K562 (cell line): ENCODE measurements at regions not wholly inside any gene's neighbourhood (a gene's known extent, or its start where the extent isn't known, plus 50 kb on each side); places are given as distances from the start of the nearest gene placed in this dataset.

ENCODE experiments used
- ATAC-seq: fragments of 200-7000 bp; cut with Tn5 transposase; 3 replicates; pipeline ENCODE4 v1.9.1; 2020; ENCODE audit warnings: moderate library complexity
- BruUV-seq: library from RNA; stranded (reverse); fragments of 400-500 nt; replicated peaks from 2 replicates; lab custom pipeline; 2021; lab: Mats Ljungman, UMichigan
- CTCF ChIA-PET: fragments of 300-600 bp; formaldehyde crosslinking; extraction: SDS; loops from one replicate; lab custom pipeline; 2021; ENCODE audit warnings: low intra/inter-chr PET ratio; lab: Yijun Ruan, JAX
- POLR2A ChIA-PET: fragments of 300-600, 350-650 bp; sonication (Branson Sonifier 250); formaldehyde crosslinking; extraction: SDS; loops from one replicate; lab custom pipeline; 2021; ENCODE audit warnings: antibody characterized with exemption, inconsistent platforms; lab: Yijun Ruan, JAX
- DNase-seq, 4 experiments: peaks; one replicate each; pipeline versions ENCODE4 v3.0.0 to v3.0.0-alpha.2; 2011 to 2018; ENCODE audit warnings: low spot score in 3 of 4, mixed read lengths in 3 of 4; ENCODE audit errors: extremely low read depth in 1 of 4
- FAIRE-seq: peaks from 2 replicates; lab custom pipeline; 2011; peaks lifted over from hg19 to GRCh38; lab: Jason Lieb, UNC
- H2AFZ ChIP-seq: 2 replicates; pipeline ENCODE4 v1.6.0; 2011; ENCODE audit warnings: low read depth, low read length, control low read depth, inconsistent platforms
- H3K27ac ChIP-seq: fragments of 200-600 bp; 3 replicates; pipeline ENCODE4 v1.8.0; 2011; ENCODE audit warnings: low read depth, mild to moderate bottlenecking, control low read depth, inconsistent platforms, low read length, moderate library complexity, mixed read lengths; ENCODE audit errors: extremely low read depth
- H3K27me3 ChIP-seq, 2 experiments: fragments of 300-600 bp in 1 of 2; 2 replicates in 1 of 2; 3 replicates in 1 of 2; pipeline versions ENCODE4 v1.6.0 to v1.8.0; 2011; ENCODE audit warnings: inconsistent platforms in 2 of 2, low read length in 2 of 2, mild to moderate bottlenecking in 1 of 2, mixed read lengths in 1 of 2, moderate library complexity in 1 of 2; ENCODE audit not compliant: control insufficient read depth in 2 of 2, insufficient read depth in 2 of 2
- H3K36me3 ChIP-seq: fragments of 300-600 bp; 3 replicates; pipeline ENCODE4 v1.8.0; 2011; ENCODE audit warnings: mild to moderate bottlenecking, low read length, inconsistent platforms; ENCODE audit not compliant: control insufficient read depth, insufficient read depth
- H3K4me1 ChIP-seq, 2 experiments: fragments of 200-600 bp in 1 of 2; replicated peaks in 1 of 2; 2 replicates in 1 of 2; 3 replicates in 1 of 2; pipeline versions ENCODE4 v1.5.1 to v1.8.0; 2011; ENCODE audit warnings: inconsistent platforms in 2 of 2, low read length in 2 of 2, mild to moderate bottlenecking in 1 of 2, mixed read lengths in 1 of 2, moderate library complexity in 1 of 2; ENCODE audit not compliant: control insufficient read depth in 2 of 2, insufficient read depth in 2 of 2
- H3K4me2 ChIP-seq: 2 replicates; pipeline ENCODE4 v1.6.1; 2011; ENCODE audit warnings: low read length, control low read depth, inconsistent platforms, mixed read lengths; ENCODE audit not compliant: insufficient read depth
- H3K4me3 ChIP-seq: fragments of 200-600 bp; sonication (generic), shearing (Covaris generic); 2 replicates; pipeline ENCODE4 v1.5.1; 2016; ENCODE audit warnings: control low read depth, inconsistent platforms
- H3K79me2 ChIP-seq: fragments of 200-600 bp; 3 replicates; pipeline ENCODE4 v1.8.0; 2011; ENCODE audit warnings: low read length, inconsistent platforms; ENCODE audit not compliant: control insufficient read depth, insufficient read depth
- H3K9ac ChIP-seq, 2 experiments: 2 replicates each; pipeline versions ENCODE4 v1.6.0 to v1.6.1; 2011; ENCODE audit warnings: low read depth in 2 of 2, low read length in 2 of 2, control low read depth in 1 of 2, inconsistent platforms in 1 of 2, mild to moderate bottlenecking in 1 of 2, mixed read lengths in 1 of 2; ENCODE audit not compliant: insufficient read depth in 1 of 2
- H3K9me1 ChIP-seq: one replicate; pipeline ENCODE4 v1.6.0; 2011; ENCODE audit warnings: inconsistent platforms, mild to moderate bottlenecking, low read length, moderate library complexity; ENCODE audit not compliant: control insufficient read depth, insufficient read depth
- H3K9me3 ChIP-seq: replicated peaks from 2 replicates; pipeline ENCODE4 v1.5.1; 2011; ENCODE audit warnings: low read depth, low read length, inconsistent platforms; ENCODE audit not compliant: control insufficient read depth, insufficient read depth
- H4K20me1 ChIP-seq: replicated peaks from 2 replicates; pipeline ENCODE4 v1.6.1; 2011; ENCODE audit warnings: low read length, inconsistent platforms, mixed read lengths; ENCODE audit not compliant: control insufficient read depth, insufficient read depth
- ESRRA ChIP-seq: fragments of 450-650 bp; IDR thresholded peaks from 2 replicates; pipeline ENCODE4 v1.6.1; 2014; ENCODE audit warnings: low read depth, mild to moderate bottlenecking, moderate library complexity, borderline replicate concordance
- ETV1 ChIP-seq: fragments of 450-650 bp; conservative IDR thresholded peaks from 2 replicates; pipeline ENCODE4 v1.6.1; 2016; ENCODE audit warnings: missing genetic modification characterization, control low read depth, low read depth, missing compliant biosample characterization
- HSF4 ChIP-seq: fragments of 250-450 bp; sonication (Bioruptor Pico); IDR thresholded peaks from 2 replicates; pipeline ENCODE4 v2.1.2; 2022; ENCODE audit warnings: mild to moderate bottlenecking, moderate library complexity, borderline replicate concordance
- KLF13 ChIP-seq: fragments of 450-650 bp; IDR thresholded peaks from 2 replicates; pipeline ENCODE4 v1.6.1; 2016; ENCODE audit warnings: missing genetic modification characterization, low read depth, mild to moderate bottlenecking, missing compliant biosample characterization, moderate library complexity, borderline replicate concordance
- TAF9B ChIP-seq: fragments of 450-650 bp; IDR thresholded peaks from 2 replicates; pipeline ENCODE4 v1.6.1; 2018; ENCODE audit warnings: mild to moderate bottlenecking; ENCODE audit not compliant: partially characterized antibody
- TEAD4 ChIP-seq, 2 experiments: sonication (generic) in 1 of 2; formaldehyde crosslinking in 1 of 2; IDR thresholded peaks; 2 replicates each; pipeline versions ENCODE4 v1.6.1 to v1.8.0; 2012 to 2022; ENCODE audit warnings: borderline replicate concordance in 1 of 2, inconsistent platforms in 1 of 2, low read length in 1 of 2, mild to moderate bottlenecking in 1 of 2, missing genetic modification reagents in 1 of 2
- XRCC3 ChIP-seq: fragments of 450-650 bp; IDR thresholded peaks from 2 replicates; pipeline ENCODE4 v1.6.1; 2017; ENCODE audit warnings: mild to moderate bottlenecking, moderate library complexity
- ZKSCAN3 ChIP-seq: fragments of 250-450 bp; sonication (Bioruptor Pico); IDR thresholded peaks from 2 replicates; pipeline ENCODE4 v1.4.0; 2020
- ZNF165 ChIP-seq: fragments of 250-450 bp; sonication (Bioruptor Pico); IDR thresholded peaks from 2 replicates; pipeline ENCODE4 v1.4.0; 2020; ENCODE audit warnings: borderline replicate concordance
- ZNF589 ChIP-seq: fragments of 200-800 bp; sonication (Bioruptor generic); IDR thresholded peaks from 2 replicates; pipeline ENCODE4 v1.6.1; 2016; ENCODE audit warnings: low read depth, missing genetic modification characterization, missing compliant biosample characterization
- ZNF764 ChIP-seq: fragments of 250-450 bp; sonication (Bioruptor Pico); IDR thresholded peaks from 2 replicates; pipeline ENCODE4 v1.4.0; 2020; ENCODE audit warnings: low read depth, mild to moderate bottlenecking, moderate library complexity
- WGBS: fragments of 100-300 bp; shearing (Covaris generic); methylation state at CpG from one replicate; pipeline ENCODE4 v1.1.6; 2016; ENCODE audit warnings: low coverage, mixed read lengths; ENCODE audit not compliant: insufficient coverage; ENCODE audit errors: missing lambda C conversion rate; 5-methylcytosine and 5-hydroxymethylcytosine counted together
- in situ Hi-C: fragments of 300-500 bp; cut with MboI; formaldehyde crosslinking; loops from 4 replicates; pipeline ENCODE4 v1.15.0; 2018; ENCODE audit warnings: inconsistent platforms, mixed read lengths
- intact Hi-C: fragments of 100-400 bp; cut with micrococcal nuclease; formaldehyde crosslinking; loops from 2 replicates; pipeline ENCODE4 v1.14.2; 2022
- TF ChIP-seq, protein P1 (sequence below): fragments of 200-800 bp; sonication (Bioruptor generic); IDR thresholded peaks from 2 replicates; pipeline ENCODE4 v1.6.1; 2016; ENCODE audit warnings: missing genetic modification characterization, missing compliant biosample characterization
- TF ChIP-seq, protein P2 (sequence below): sonication (generic); formaldehyde crosslinking; IDR thresholded peaks from 2 replicates; pipeline ENCODE4 v1.5.0; 2020; ENCODE audit warnings: missing genetic modification reagents

DNA sequence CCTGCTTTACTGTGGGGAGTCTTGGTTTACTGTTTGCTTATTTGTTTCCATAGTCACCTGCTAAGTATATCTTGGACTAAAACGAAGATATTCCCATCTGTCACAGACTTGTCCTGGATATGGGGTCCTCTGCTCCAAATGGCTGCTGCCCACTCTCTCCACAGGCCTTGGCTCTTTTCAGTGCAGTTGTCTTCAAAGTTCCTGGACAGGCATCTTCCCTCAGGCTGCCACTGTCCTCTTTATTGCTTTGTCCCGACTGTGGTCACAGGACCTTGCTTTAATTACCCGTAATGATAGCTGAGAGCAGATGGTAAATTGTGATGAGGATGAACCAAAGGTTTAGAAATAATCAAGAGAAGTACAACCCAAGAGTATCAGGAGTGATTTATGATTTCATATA is 713.9 kb upstream of the CCDC179 start (continued):
- TF ChIP-seq XRCC3, result no peak
- TF ChIP-seq TEAD4 (IDR thresholded peaks at IDR 0.05; ENCODE audit: low read length), result no peak
- TF ChIP-seq TEAD4 (CRISPR knock-in tag; IDR thresholded peaks at IDR 0.05; ENCODE audit: borderline replicate concordance), result no peak
- no peak for TF ChIP-seq HSF4 (CRISPR knock-in tag)
- TF ChIP-seq ZKSCAN3 (CRISPR knock-in tag), result no peak
- TF ChIP-seq, all 486 proteins: peak for 0

DNA sequence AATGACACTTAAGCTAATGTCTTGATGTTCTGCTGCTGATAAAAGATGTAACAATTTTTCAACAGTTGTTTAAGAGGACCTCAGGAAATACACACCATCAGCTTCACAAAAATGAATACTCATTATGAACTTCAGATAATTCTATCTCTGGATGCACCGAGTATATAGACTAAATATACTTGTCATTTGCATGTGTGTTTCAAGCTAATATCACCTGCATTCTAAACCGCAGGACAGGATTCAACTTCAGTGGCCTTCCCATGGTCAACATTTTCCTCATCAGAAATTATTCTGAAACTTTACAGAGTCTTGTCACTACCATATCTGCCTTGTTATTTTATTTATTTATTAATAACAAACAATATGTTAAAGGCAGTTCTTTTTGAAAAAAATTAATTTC is 717.0 kb upstream of the CCDC179 start:
- ChIA-PET CTCF (no interaction called here), POLR2A (no interaction called here)
- no peak overlapping the region for H3K4me3 ChIP-seq
- H3K27me3 ChIP-seq, result no peaks in the 10 kb centered on the region
- in situ Hi-C loops, result no loop called here
- H3K36me3 ChIP-seq, result no peaks in the 10 kb centered on the region
- ATAC-seq, result no peak
- no peak overlapping the region for H3K27ac ChIP-seq
- no peaks in the 10 kb centered on the region for H3K9me3 ChIP-seq
- no peak overlapping the region for H3K9ac ChIP-seq
- H2AFZ ChIP-seq, result no peak overlapping the region
- H3K79me2 ChIP-seq, result no peaks in the 10 kb centered on the region
- no peak overlapping the region for H3K4me2 ChIP-seq
- H3K9me1 ChIP-seq, result no peaks in the 10 kb centered on the region
- no peaks in the 10 kb centered on the region for H4K20me1 ChIP-seq
- no peaks in the 10 kb centered on the region for H3K4me1 ChIP-seq
- WGBS, result 3% methylated on average over 2 of the region's 2 CpGs
- no TSS peak for BruUV-seq
- no peak for DNase-seq
- intact Hi-C loops, result no loop called here
- FAIRE-seq, result no peak
- TF ChIP-seq, protein P1, sequence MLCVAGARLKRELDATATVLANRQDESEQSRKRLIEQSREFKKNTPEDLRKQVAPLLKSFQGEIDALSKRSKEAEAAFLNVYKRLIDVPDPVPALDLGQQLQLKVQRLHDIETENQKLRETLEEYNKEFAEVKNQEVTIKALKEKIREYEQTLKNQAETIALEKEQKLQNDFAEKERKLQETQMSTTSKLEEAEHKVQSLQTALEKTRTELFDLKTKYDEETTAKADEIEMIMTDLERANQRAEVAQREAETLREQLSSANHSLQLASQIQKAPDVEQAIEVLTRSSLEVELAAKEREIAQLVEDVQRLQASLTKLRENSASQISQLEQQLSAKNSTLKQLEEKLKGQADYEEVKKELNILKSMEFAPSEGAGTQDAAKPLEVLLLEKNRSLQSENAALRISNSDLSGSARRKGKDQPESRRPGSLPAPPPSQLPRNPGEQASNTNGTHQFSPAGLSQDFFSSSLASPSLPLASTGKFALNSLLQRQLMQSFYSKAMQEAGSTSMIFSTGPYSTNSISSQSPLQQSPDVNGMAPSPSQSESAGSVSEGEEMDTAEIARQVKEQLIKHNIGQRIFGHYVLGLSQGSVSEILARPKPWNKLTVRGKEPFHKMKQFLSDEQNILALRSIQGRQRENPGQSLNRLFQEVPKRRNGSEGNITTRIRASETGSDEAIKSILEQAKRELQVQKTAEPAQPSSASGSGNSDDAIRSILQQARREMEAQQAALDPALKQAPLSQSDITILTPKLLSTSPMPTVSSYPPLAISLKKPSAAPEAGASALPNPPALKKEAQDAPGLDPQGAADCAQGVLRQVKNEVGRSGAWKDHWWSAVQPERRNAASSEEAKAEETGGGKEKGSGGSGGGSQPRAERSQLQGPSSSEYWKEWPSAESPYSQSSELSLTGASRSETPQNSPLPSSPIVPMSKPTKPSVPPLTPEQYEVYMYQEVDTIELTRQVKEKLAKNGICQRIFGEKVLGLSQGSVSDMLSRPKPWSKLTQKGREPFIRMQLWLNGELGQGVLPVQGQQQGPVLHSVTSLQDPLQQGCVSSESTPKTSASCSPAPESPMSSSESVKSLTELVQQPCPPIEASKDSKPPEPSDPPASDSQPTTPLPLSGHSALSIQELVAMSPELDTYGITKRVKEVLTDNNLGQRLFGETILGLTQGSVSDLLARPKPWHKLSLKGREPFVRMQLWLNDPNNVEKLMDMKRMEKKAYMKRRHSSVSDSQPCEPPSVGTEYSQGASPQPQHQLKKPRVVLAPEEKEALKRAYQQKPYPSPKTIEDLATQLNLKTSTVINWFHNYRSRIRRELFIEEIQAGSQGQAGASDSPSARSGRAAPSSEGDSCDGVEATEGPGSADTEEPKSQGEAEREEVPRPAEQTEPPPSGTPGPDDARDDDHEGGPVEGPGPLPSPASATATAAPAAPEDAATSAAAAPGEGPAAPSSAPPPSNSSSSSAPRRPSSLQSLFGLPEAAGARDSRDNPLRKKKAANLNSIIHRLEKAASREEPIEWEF (CRISPR knock-in tag), result no peak
- TF ChIP-seq KLF13 (no peak), TAF9B (no peak), ZNF764 (CRISPR knock-in tag) (no peak), ZNF165 (no peak), ETV1 (tag) (no peak), ESRRA (no peak), ZNF589 (CRISPR knock-in tag) (no peak)
- TF ChIP-seq, protein P2, sequence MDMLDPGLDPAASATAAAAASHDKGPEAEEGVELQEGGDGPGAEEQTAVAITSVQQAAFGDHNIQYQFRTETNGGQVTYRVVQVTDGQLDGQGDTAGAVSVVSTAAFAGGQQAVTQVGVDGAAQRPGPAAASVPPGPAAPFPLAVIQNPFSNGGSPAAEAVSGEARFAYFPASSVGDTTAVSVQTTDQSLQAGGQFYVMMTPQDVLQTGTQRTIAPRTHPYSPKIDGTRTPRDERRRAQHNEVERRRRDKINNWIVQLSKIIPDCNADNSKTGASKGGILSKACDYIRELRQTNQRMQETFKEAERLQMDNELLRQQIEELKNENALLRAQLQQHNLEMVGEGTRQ (CRISPR knock-in tag), result no peak
